DND-41 (cell line): ENCODE measurements at regions not wholly inside any gene's neighbourhood (a gene's known extent, or its start where the extent isn't known, plus 50 kb on each side); places are given as distances from the start of the nearest gene placed in this dataset.

Experiments
- ATAC-seq: fragments of 200-7000 bp; cut with Tn5 transposase; 3 replicates; pipeline ENCODE4 v1.9.1; 2021; ENCODE audit warnings: low read depth; ENCODE audit not compliant: insufficient read depth
- DNase-seq: peaks from one replicate; pipeline ENCODE4 v3.0.0-alpha.2; 2020
- H2AFZ ChIP-seq: 2 replicates; pipeline ENCODE4 v1.6.0; 2012; ENCODE audit warnings: low read depth, low read length
- H3K27ac ChIP-seq: 2 replicates; pipeline ENCODE4 v1.5.1; 2012; ENCODE audit warnings: low read length, inconsistent platforms
- H3K27me3 ChIP-seq: fragments of 200-600 bp; sonication (generic); 2 replicates; pipeline ENCODE4 v1.6.0; 2012; ENCODE audit warnings: low read length, mild to moderate bottlenecking, inconsistent platforms; ENCODE audit not compliant: insufficient read depth, poor library complexity
- H3K36me3 ChIP-seq: 2 replicates; pipeline ENCODE4 v1.5.1; 2012; ENCODE audit warnings: low read length, inconsistent platforms; ENCODE audit not compliant: insufficient read depth
- H3K4me1 ChIP-seq: 2 replicates; pipeline ENCODE4 v1.5.1; 2012; ENCODE audit warnings: mild to moderate bottlenecking, low read length; ENCODE audit not compliant: insufficient read depth
- H3K4me2 ChIP-seq: 2 replicates; pipeline ENCODE4 v1.6.0; 2012; ENCODE audit warnings: mild to moderate bottlenecking, moderate library complexity, low read length, inconsistent platforms; ENCODE audit not compliant: insufficient read depth
- H3K4me3 ChIP-seq, 2 experiments: fragments of 200-600 bp in 1 of 2; shearing (Covaris generic) in 1 of 2; 2 replicates each; pipeline ENCODE4 v1.5.1; 2012 to 2016; ENCODE audit warnings: inconsistent platforms in 2 of 2, low read length in 2 of 2, mild to moderate bottlenecking in 2 of 2, low read depth in 1 of 2, moderate library complexity in 1 of 2
- H3K79me2 ChIP-seq: 2 replicates; pipeline ENCODE4 v1.6.0; 2012; ENCODE audit warnings: low read length, inconsistent platforms; ENCODE audit not compliant: insufficient read depth
- H3K9ac ChIP-seq: 2 replicates; pipeline ENCODE4 v1.6.0; 2012; ENCODE audit warnings: low read depth, mild to moderate bottlenecking, inconsistent platforms, low read length, moderate library complexity
- H3K9me3 ChIP-seq: 2 replicates; pipeline ENCODE4 v1.5.1; 2012; ENCODE audit warnings: low read length, moderate library complexity, mild to moderate bottlenecking, inconsistent platforms; ENCODE audit not compliant: insufficient read depth, severe bottlenecking
- H4K20me1 ChIP-seq: 2 replicates; pipeline ENCODE4 v1.6.0; 2012; ENCODE audit warnings: low read length; ENCODE audit not compliant: insufficient read depth
- EZH2 ChIP-seq: IDR thresholded peaks from 3 replicates; pipeline ENCODE4 v1.6.1; 2012; ENCODE audit warnings: borderline replicate concordance, low read depth, mild to moderate bottlenecking, moderate library complexity, low read length, inconsistent platforms; ENCODE audit not compliant: severe bottlenecking
- TF ChIP-seq, protein P1 (sequence below): IDR thresholded peaks from 2 replicates; pipeline ENCODE4 v1.5.1; 2012; ENCODE audit warnings: borderline replicate concordance, low read length, moderate library complexity, mild to moderate bottlenecking; ENCODE audit not compliant: poor library complexity, severe bottlenecking; ENCODE audit errors: extremely low read depth

DNA sequence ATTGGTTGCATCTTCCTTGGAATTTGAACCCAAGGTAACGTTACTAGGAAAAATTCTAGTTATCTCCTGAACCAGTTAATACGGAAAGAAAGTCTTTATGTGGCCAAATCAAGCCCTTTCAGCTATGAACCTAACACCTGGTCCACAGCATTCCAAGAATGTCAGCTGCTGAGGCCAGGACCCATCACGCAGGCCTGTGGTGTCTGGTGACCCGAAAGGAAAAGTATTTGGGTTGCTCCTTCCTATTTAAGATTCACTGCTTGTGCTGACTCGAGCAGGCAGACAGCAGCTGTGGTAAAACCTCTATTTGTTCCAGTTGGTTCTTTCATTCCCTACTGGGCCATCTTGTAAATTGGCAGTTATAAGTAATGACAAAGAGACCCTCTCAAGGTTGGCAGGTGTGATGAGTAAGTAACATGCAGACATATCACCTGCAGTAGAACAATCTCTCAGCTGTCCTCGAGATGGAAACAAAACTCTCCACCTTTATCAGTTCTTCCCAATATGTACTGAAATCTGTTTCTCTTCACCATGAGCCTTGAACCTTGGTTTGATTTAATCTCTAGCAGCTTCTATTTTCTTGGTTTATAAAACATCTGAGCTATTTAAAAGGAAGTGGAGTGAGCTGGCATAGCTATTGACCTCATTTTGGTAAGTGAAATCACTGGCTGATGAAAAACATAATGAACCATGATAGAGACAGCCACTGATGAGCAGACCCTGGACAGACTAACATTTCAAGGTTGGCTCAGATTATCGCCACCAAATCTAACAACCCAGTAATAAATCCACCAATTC lies 182.1 kb upstream of the SMIM31 start:
- DNase-seq: no peak
- H3K27ac ChIP-seq: no peak overlapping the region
- H2AFZ ChIP-seq: no peak overlapping the region
- H3K4me2 ChIP-seq: no peak overlapping the region
- no peak overlapping the region for H3K4me3 ChIP-seq
- H4K20me1 ChIP-seq: no peaks in the 10 kb centered on the region
- TF ChIP-seq, protein P1, sequence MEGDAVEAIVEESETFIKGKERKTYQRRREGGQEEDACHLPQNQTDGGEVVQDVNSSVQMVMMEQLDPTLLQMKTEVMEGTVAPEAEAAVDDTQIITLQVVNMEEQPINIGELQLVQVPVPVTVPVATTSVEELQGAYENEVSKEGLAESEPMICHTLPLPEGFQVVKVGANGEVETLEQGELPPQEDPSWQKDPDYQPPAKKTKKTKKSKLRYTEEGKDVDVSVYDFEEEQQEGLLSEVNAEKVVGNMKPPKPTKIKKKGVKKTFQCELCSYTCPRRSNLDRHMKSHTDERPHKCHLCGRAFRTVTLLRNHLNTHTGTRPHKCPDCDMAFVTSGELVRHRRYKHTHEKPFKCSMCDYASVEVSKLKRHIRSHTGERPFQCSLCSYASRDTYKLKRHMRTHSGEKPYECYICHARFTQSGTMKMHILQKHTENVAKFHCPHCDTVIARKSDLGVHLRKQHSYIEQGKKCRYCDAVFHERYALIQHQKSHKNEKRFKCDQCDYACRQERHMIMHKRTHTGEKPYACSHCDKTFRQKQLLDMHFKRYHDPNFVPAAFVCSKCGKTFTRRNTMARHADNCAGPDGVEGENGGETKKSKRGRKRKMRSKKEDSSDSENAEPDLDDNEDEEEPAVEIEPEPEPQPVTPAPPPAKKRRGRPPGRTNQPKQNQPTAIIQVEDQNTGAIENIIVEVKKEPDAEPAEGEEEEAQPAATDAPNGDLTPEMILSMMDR: no peak
- TF ChIP-seq EZH2: no peak
- no peak overlapping the region for H3K9ac ChIP-seq
- no peaks in the 10 kb centered on the region for H3K4me1 ChIP-seq
- no peak for ATAC-seq
- no peaks in the 10 kb centered on the region for H3K79me2 ChIP-seq
- H3K36me3 ChIP-seq: no peaks in the 10 kb centered on the region
- H3K9me3 ChIP-seq: no peaks in the 10 kb centered on the region
- no peaks in the 10 kb centered on the region for H3K27me3 ChIP-seq

DNA sequence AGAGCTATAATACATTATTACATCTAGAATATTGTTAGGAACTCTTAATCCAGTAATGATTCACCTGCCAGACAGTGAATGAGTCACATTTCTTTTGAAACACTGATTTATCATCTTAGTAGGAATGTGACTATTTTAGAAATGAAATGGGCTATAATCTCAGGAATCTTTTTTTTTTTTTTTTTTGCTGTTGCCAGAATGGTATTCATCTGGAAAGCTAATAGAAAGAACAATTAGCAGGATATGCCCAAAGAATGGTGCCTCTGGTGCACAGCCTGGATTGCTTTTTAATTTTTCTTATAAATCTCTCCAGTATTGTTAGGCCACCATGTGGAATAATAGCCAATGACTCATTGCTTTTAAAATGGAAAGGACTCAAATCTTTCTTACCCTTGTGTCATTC lies 181.1 kb upstream of the SMIM31 start:
- Histone ChIP-seq H3K4me1 (no peaks in the 10 kb centered on the region), H3K4me2 (no peak overlapping the region), H3K9me3 (no peaks in the 10 kb centered on the region), H3K36me3 (no peaks in the 10 kb centered on the region), H3K27ac (no peak overlapping the region), H3K27me3 (no peaks in the 10 kb centered on the region), H3K4me3 (no peak overlapping the region), H3K79me2 (no peaks in the 10 kb centered on the region), H3K9ac (no peak overlapping the region), H4K20me1 (no peaks in the 10 kb centered on the region), H2AFZ (no peak overlapping the region)
- no peak for DNase-seq
- ATAC-seq: no peak
- TF ChIP-seq, protein P1: no peak
- TF ChIP-seq EZH2: no peak

DNA sequence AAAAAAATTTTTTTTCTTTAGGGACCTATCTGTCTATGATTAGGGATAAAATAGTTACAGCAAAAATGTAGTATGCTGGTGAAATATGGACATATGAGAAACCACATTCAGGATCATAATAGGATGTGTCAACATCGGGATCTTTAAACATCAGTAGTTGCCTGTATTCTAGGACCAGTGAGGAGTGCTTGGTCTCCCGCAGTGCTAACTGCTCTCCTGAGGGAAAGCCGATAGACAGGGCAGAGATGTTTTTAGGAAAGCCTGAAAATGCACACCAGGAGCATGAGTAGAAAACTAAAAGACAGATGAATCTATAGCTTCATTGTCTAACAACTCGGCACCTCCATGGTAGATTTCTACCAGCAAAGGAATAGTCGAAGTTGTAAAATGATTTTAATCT lies 178.1 kb upstream of the SMIM31 start:
- TF ChIP-seq, protein P1: no peak
- no peak for TF ChIP-seq EZH2
- Histone ChIP-seq H2AFZ (no peak overlapping the region), H3K4me2 (no peak overlapping the region), H3K36me3 (no peaks in the 10 kb centered on the region), H3K27me3 (no peaks in the 10 kb centered on the region), H3K79me2 (no peaks in the 10 kb centered on the region), H3K9ac (no peak overlapping the region), H3K27ac (no peak overlapping the region), H3K4me3 (no peak overlapping the region), H3K9me3 (no peaks in the 10 kb centered on the region), H4K20me1 (no peaks in the 10 kb centered on the region), H3K4me1 (no peaks in the 10 kb centered on the region)
- ATAC-seq: no peak
- DNase-seq: no peak
